Tongue (tissue), 1 donor: ENCODE measurements at regions not wholly inside any gene's neighbourhood (a gene's known extent, or its start where the extent isn't known, plus 50 kb on each side); places are given as distances from the start of the nearest gene placed in this dataset.

Experiments
- DNase-seq: peaks from one replicate; pipeline ENCODE4 v3.0.0-alpha.2; 2015

GRCh38 chr2:10237392-10238321 lies 65.0 kb upstream of the HPCAL1 start:
- DNase-seq: no peak

GRCh38 chr2:10238396-10238795 lies 64.3 kb upstream of the HPCAL1 start:
- DNase-seq: no peak

GRCh38 chr2:10238991-10239485 lies 63.7 kb upstream of the HPCAL1 start:
- no peak for DNase-seq

- no peak for DNase-seq
Observed at GRCh38 chr2:10239561-10239967, 63.1 kb upstream of the HPCAL1 start.

- DNase-seq: no peak
Observed at GRCh38 chr2:10240161-10240681, 62.5 kb upstream of the HPCAL1 start.

GRCh38 chr2:10240911-10241610 lies 61.6 kb upstream of the HPCAL1 start:
- DNase-seq: no peak

- no peak for DNase-seq
Observed at GRCh38 chr2:10241641-10242430, 60.9 kb upstream of the HPCAL1 start.

- no peak for DNase-seq
Observed at GRCh38 chr2:10242451-10242850, 60.3 kb upstream of the HPCAL1 start.

- no peak for DNase-seq
Observed at GRCh38 chr2:10242998-10243925, 59.4 kb upstream of the HPCAL1 start.

- DNase-seq: no peak
Observed at GRCh38 chr2:10243926-10244270, 58.8 kb upstream of the HPCAL1 start.

GRCh38 chr2:10245021-10245420 lies 57.7 kb upstream of the HPCAL1 start:
- DNase-seq: no peak

GRCh38 chr2:10245661-10246060 lies 57.0 kb upstream of the HPCAL1 start:
- no peak for DNase-seq

GRCh38 chr2:10246370-10246769 lies 56.3 kb upstream of the HPCAL1 start:
- DNase-seq: no peak

GRCh38 chr2:10246831-10247230 lies 55.9 kb upstream of the HPCAL1 start:
- DNase-seq: no peak

- no peak for DNase-seq
Observed at GRCh38 chr2:10249798-10250197, 52.9 kb upstream of the HPCAL1 start.

GRCh38 chr2:10252224-10252623 lies 50.5 kb upstream of the HPCAL1 start:
- DNase-seq: no peak

GRCh38 chr2:10252661-10253060 lies 50.0 kb upstream of the HPCAL1 start:
- no peak for DNase-seq
